MCF 10A (cell line): ENCODE measurements at regions not wholly inside any gene's neighbourhood (a gene's known extent, or its start where the extent isn't known, plus 50 kb on each side); places are given as distances from the start of the nearest gene placed in this dataset.
A peak's percentile ranks its signal among the peaks of the same experiment; 100 is the strongest.

ENCODE experiments used
- BruUV-seq: library from RNA; stranded (reverse); fragments of 400-500 nt; replicated peaks from 2 replicates; lab custom pipeline; 2021; lab: Mats Ljungman, UMichigan
- CTCF ChIA-PET: fragments of 300-600 bp; sonication (Branson Sonifier 250); formaldehyde crosslinking; extraction: SDS; loops from one replicate; lab custom pipeline; 2021; ENCODE audit warnings: antibody characterized with exemption, inconsistent platforms; lab: Yijun Ruan, JAX
- POLR2A ChIA-PET: fragments of 300-600, 350-650 bp; sonication (Branson Sonifier 250); formaldehyde crosslinking; extraction: SDS; loops from one replicate; lab custom pipeline; 2020; ENCODE audit warnings: antibody characterized with exemption, inconsistent platforms; lab: Yijun Ruan, JAX
- DNase-seq: peaks from one replicate; pipeline ENCODE4 v3.0.0-alpha.2; 2018; ENCODE audit not compliant: unreplicated experiment
- H3K27ac Mint-ChIP-seq: one replicate; pipeline ENCODE4 v1.8.0; 2022; ENCODE audit warnings: mild to moderate bottlenecking, low read depth, mixed read lengths; ENCODE audit not compliant: unreplicated experiment
- H3K27me3 Mint-ChIP-seq: one replicate; pipeline ENCODE4 v1.8.0; 2022; ENCODE audit warnings: mixed read lengths; ENCODE audit not compliant: insufficient read depth, unreplicated experiment
- H3K36me3 Mint-ChIP-seq: one replicate; pipeline ENCODE4 v1.8.0; 2022; ENCODE audit warnings: mild to moderate bottlenecking, moderate library complexity, mixed read lengths; ENCODE audit not compliant: insufficient read depth, unreplicated experiment
- H3K4me1 Mint-ChIP-seq: one replicate; pipeline ENCODE4 v1.8.0; 2022; ENCODE audit warnings: mixed read lengths; ENCODE audit not compliant: insufficient read depth, unreplicated experiment
- H3K4me3 Mint-ChIP-seq: one replicate; pipeline ENCODE4 v1.8.0; 2022; ENCODE audit warnings: mild to moderate bottlenecking, moderate library complexity, mixed read lengths; ENCODE audit not compliant: unreplicated experiment
- H3K9me3 Mint-ChIP-seq: one replicate; pipeline ENCODE4 v1.8.0; 2022; ENCODE audit warnings: mixed read lengths; ENCODE audit not compliant: unreplicated experiment
- intact Hi-C: fragments of 100-400 bp; cut with micrococcal nuclease; formaldehyde crosslinking; loops from 2 replicates; pipeline ENCODE4 v1.14.1; 2022
- TF ChIP-seq, protein P1 (sequence below): fragments of 200-600 bp; IDR thresholded peaks from one replicate; pipeline ENCODE4 v1.8.0; 2022; ENCODE audit warnings: antibody characterized with exemption, mild to moderate bottlenecking; ENCODE audit not compliant: unreplicated experiment

GRCh38 chr6:144416244-144416643 is 131.1 kb downstream of the UTRN start:
- no peaks in the 10 kb centered on the region for H3K9me3 Mint-ChIP-seq
- intact Hi-C loops = loop anchor here (10.0 kb wide), 2 partner anchors 71 to 201 kb away; no protein-coding TSS in a partner anchor
- CTCF ChIA-PET = interaction anchor here (0.9 to 1.0 kb wide), 2 partner anchors 11 to 41 kb away, joined by 3 read pairs; no protein-coding TSS in a partner anchor
- DNase-seq = no peak
- TF ChIP-seq, protein P1, sequence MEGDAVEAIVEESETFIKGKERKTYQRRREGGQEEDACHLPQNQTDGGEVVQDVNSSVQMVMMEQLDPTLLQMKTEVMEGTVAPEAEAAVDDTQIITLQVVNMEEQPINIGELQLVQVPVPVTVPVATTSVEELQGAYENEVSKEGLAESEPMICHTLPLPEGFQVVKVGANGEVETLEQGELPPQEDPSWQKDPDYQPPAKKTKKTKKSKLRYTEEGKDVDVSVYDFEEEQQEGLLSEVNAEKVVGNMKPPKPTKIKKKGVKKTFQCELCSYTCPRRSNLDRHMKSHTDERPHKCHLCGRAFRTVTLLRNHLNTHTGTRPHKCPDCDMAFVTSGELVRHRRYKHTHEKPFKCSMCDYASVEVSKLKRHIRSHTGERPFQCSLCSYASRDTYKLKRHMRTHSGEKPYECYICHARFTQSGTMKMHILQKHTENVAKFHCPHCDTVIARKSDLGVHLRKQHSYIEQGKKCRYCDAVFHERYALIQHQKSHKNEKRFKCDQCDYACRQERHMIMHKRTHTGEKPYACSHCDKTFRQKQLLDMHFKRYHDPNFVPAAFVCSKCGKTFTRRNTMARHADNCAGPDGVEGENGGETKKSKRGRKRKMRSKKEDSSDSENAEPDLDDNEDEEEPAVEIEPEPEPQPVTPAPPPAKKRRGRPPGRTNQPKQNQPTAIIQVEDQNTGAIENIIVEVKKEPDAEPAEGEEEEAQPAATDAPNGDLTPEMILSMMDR = no peak
- no peak overlapping the region for H3K4me3 Mint-ChIP-seq
- H3K36me3 Mint-ChIP-seq = no peaks in the 10 kb centered on the region
- POLR2A ChIA-PET = interaction anchor here (0.6 to 3.2 kb wide), 3 partner anchors 130 to 153 kb away, joined by 3 to 16 read pairs (median 3); no protein-coding TSS in a partner anchor
- no TSS peak for BruUV-seq
- H3K27ac Mint-ChIP-seq = peak overlapping the region; percentile 70
- peaks cover 32% of the 10 kb centered on the region for H3K4me1 Mint-ChIP-seq
- H3K27me3 Mint-ChIP-seq = no peaks in the 10 kb centered on the region

DNA sequence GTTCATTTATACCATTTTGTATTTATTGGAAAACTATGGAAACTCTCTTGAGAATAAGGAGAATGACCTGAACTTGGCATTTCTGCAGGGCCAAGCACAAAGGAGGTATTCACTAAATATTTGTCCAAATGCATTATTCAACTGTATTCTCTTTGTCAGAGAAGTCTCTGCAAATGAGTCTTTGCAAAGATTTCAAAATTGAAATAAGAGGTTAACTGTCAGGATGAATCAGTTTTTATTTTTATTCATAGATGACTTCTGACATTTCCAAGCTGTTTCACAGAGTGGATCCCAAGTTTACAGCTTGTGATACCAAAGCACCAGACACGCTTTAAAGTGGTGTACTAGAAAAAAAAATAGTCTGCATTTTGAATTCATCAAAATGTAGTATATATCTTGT is 131.6 kb downstream of the UTRN start:
- peaks cover 26% of the 10 kb centered on the region for H3K4me1 Mint-ChIP-seq
- H3K27ac Mint-ChIP-seq = no peak overlapping the region
- BruUV-seq = no TSS peak
- H3K9me3 Mint-ChIP-seq = no peaks in the 10 kb centered on the region
- no peaks in the 10 kb centered on the region for H3K36me3 Mint-ChIP-seq
- ChIA-PET CTCF (no interaction called here), POLR2A (interaction anchor here (0.6 to 3.2 kb wide), 2 partner anchors 130 to 153 kb away, joined by 3 to 16 read pairs; no protein-coding TSS in a partner anchor)
- no peak overlapping the region for H3K4me3 Mint-ChIP-seq
- no peak for DNase-seq
- H3K27me3 Mint-ChIP-seq = no peaks in the 10 kb centered on the region
- TF ChIP-seq, protein P1 = no peak
- intact Hi-C loops = loop anchor here (10.0 kb wide), 2 partner anchors 72 to 202 kb away; no protein-coding TSS in a partner anchor

DNA sequence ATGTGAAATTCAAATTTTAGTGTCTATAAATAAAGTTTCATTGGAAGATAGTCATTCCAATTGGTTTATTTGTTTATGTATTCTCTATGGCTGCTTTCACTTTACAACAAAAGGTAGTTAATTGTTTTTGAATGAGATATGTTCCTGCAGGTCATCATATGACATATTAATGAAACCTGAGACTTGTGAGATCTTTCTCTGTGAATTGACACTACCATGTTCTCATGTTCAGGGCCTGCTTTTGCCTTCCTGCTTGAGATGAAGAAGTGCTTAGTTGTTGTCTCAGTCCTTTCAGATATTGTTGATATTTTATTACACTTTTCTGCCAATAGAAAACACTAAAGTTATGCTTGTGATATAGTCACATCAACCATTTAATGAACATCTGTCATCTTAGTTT is 132.5 kb downstream of the UTRN start:
- DNase-seq = peak; percentile 17
- no peak overlapping the region for H3K4me3 Mint-ChIP-seq
- no peak overlapping the region for H3K27ac Mint-ChIP-seq
- peaks cover 25% of the 10 kb centered on the region for H3K4me1 Mint-ChIP-seq
- ChIA-PET POLR2A (interaction anchor here (3.2 kb wide), 1 partner anchor 131 kb away, joined by 16 read pairs; no protein-coding TSS in a partner anchor), CTCF (no interaction called here)
- no peaks in the 10 kb centered on the region for H3K27me3 Mint-ChIP-seq
- H3K36me3 Mint-ChIP-seq = no peaks in the 10 kb centered on the region
- intact Hi-C loops = loop anchor here (10.0 kb wide), 2 partner anchors 73 to 203 kb away; no protein-coding TSS in a partner anchor
- no TSS peak for BruUV-seq
- TF ChIP-seq, protein P1 = no peak
- H3K9me3 Mint-ChIP-seq = no peaks in the 10 kb centered on the region

DNA sequence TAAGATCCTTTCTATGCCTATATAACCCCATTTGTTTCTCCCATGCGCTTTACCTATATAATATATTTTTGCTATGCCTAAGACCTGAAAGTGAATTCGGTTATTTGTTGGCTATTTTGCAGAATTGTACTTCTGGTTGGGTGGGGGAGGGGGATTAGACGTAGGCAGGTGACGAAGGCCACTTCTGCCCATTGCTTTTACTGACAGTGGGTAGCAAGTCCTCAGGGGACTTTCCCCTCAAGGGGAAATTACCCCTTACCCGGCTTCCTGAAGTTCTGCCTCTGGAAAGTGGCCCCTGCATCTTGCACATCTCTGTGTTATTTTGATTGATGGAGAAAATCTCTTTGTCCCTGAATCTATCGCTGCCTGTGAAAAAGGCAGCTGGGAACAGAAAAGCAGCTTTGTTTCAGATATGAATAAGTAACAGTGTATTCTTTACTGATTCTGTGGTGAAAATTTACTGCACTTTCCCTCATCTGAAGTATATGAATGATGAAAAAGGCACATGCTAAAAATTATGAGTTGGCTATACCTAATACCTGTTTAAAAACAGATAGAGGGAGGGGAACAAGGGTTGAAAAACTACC is 133.9 kb downstream of the UTRN start:
- POLR2A ChIA-PET = no interaction called here

More for the DNA sequence above, 133.9 kb downstream of the UTRN start:
- no TSS peak for BruUV-seq
- Mint-ChIP-seq H3K36me3 (peaks cover 12% of the 10 kb centered on the region), H3K27me3 (no peaks in the 10 kb centered on the region), H3K9me3 (no peaks in the 10 kb centered on the region), H3K27ac (no peak overlapping the region), H3K4me3 (no peak overlapping the region), H3K4me1 (peaks cover 18% of the 10 kb centered on the region)
- DNase-seq = no peak
- CTCF ChIA-PET = no interaction called here
- TF ChIP-seq, protein P1 = no peak
- intact Hi-C loops = loop anchor here (10.0 kb wide), 2 partner anchors 74 to 204 kb away; no protein-coding TSS in a partner anchor
